ENCODE measurements at regions not wholly inside any gene's neighbourhood (a gene's known extent, or its start where the extent isn't known, plus 50 kb on each side); places are given as distances from the start of the nearest gene placed in this dataset.

- DNase-seq (ENCODE audit: low spot score) = no peak
Measured at GRCh38 chr22:22395245-22395644, 113.3 kb downstream of the ZNF280B start.

GRCh38 chr22:22396741-22397291 is 111.7 kb downstream of the ZNF280B start:
- no peak for DNase-seq (ENCODE audit: low spot score)

- DNase-seq (ENCODE audit: low spot score) = no peak
Measured at GRCh38 chr22:22397292-22397870, 111.2 kb downstream of the ZNF280B start.

DNA sequence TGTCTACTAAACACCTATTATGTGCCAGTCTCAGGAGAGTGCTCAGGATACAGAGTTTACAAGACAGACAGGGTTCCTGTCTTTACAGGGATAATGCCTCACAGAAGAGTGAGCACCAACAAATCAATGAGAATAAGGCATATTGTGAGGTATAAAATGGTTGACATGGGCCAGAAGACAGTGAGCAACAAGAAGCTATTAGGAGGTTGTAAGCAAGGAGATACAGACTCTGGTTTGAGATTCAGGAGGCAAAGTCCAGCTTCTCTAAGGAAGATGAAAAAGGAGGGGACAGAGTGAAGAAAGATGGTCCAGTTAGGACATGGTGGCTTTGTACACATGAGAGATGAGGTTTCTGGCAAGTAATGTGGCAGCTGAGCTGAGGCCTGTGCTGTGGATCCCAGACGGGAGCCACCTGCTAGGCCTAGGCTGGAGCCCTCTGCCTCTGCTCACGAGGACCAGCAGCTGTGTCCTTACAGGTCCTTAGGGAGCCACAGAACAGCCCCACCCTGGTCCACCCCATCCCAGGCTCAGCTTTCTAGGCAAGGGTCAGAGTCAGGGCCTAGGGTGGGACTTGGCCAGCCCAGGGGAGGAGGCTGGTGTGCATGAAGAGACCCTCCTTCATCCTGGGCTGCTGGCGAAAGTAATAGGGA is 110.5 kb downstream of the ZNF280B start:
- no peak for DNase-seq (ENCODE audit: low spot score)

- no peak for DNase-seq (ENCODE audit: low spot score)
Measured at GRCh38 chr22:22398530-22399327, 109.8 kb downstream of the ZNF280B start.

DNA sequence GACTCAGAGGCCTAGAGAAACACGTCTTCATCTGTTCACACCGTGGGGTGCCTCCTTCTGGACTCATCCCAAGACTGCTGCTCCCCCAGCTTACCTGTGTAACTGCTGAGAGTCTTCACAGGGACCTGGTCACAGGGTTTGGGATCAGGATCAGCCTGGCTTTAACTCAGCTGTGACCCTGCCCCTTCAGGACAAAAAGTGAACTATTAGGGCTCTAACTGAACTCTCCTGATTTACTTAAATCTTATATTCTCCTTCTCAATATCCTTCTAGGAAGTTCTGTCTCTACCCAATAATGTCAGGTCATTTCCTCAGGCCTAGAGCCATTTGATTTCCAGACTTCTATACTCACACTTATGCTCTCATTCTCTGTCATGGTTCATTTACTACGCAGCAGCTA is 108.4 kb downstream of the ZNF280B start:
- DNase-seq (ENCODE audit: low spot score) = no peak

DNA sequence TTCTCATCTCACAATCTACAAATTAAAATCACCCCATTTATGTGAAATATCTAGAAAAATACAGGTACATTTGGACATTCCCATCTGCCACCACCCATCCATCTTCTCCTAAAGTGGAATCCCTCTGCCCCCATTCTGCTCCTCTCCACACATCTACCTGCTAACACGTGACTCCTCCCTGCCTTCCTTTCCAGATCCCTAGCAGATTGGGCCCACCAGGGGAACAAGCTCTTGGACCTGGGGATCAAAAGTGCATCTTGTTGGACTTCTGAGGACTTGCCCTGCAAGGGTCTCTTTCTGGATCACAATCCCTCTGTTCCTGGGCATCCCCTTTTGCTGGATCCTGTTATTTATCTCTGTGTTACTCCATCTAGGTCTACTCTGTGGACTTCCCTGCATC is 107.6 kb downstream of the ZNF280B start:
- DNase-seq (ENCODE audit: low spot score) = no peak

- DNase-seq (ENCODE audit: low spot score) = no peak
Measured at GRCh38 chr22:22401381-22401780, 107.2 kb downstream of the ZNF280B start.

DNA sequence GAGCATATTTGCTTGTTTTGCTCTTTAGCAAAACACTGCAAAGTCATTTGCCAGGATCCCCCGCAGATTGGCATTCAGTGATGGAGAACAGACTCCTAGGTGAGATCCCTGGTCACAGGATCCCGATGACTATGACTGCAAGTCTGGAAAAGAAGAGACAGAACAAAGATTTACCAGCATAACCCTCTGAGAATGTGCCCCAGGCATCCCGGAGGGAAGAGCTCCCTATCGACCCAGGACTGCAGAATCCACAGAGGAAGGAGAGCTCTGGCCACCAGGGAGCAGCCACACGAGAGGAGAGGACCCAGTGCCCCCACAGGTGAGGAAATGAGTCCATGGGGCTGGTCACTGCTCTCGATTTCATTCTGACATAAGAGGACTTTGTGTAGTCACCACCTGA is 105.2 kb downstream of the ZNF280B start:
- no peak for DNase-seq (ENCODE audit: low spot score)

GRCh38 chr22:22403771-22404170 is 104.8 kb downstream of the ZNF280B start:
- DNase-seq (ENCODE audit: low spot score) = no peak

DNA sequence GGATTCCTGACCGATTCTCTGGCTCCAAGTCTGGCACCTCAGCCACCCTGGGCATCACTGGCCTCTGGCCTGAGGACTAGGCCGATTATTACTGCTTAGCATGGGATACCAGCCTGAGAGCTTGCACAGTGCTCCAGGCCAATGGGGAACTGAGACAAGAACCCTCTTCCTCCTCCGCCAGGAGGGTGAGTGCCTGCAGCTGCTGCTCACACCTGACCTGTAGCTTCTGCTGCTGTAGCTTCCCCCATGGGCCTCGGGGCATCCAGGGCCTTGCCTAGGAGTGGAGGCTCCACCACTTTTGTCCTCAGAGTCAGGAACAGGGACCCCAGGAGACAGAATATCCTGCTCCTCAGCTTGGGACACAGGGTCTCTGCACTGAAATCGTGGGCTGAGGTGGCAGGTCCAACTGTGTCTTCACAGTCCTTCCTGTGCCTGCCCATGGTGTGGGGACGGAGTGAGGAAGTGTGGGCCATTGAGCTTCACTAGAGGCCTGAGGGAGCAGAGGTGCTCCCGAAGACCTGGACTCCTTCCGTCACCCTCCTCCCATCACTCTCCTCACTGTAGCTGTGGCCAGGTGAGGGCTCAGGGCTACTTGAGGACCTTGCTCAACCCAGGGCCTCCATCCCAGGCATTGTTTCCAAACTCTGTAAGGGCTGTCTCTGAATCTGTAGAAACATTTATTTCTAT is 103.8 kb downstream of the ZNF280B start:
- DNase-seq (ENCODE audit: low spot score) = no peak

- DNase-seq (ENCODE audit: low spot score) = no peak
Measured at GRCh38 chr22:22406445-22407027, 102.0 kb downstream of the ZNF280B start.

DNA sequence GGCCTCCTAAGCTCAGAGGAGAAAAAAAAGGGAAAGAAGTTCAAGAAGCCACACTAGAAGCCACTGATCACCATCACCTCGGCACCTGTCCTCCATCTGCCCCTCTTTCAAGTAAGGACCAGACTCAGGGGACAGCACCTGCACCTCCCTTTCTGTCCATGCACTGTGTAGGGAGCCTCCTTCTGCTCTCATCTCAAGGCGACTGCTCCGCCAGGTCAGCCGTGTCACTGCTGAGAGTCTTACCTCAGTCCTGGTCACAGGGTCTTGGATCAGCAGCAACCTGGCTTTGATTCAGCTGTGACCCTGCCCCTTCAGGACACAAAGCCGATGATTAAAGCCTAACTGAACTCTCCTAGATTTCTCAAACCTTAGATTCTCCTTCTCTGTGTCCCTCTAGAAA is 101.5 kb downstream of the ZNF280B start:
- DNase-seq (ENCODE audit: low spot score) = no peak

GRCh38 chr22:22408269-22408668 is 100.3 kb downstream of the ZNF280B start:
- no peak for DNase-seq (ENCODE audit: low spot score)

GRCh38 chr22:22408731-22409696 is 99.5 kb downstream of the ZNF280B start:
- no peak for DNase-seq (ENCODE audit: low spot score)

GRCh38 chr22:22410121-22410520 is 98.4 kb downstream of the ZNF280B start:
- no peak for DNase-seq (ENCODE audit: low spot score)

DNA sequence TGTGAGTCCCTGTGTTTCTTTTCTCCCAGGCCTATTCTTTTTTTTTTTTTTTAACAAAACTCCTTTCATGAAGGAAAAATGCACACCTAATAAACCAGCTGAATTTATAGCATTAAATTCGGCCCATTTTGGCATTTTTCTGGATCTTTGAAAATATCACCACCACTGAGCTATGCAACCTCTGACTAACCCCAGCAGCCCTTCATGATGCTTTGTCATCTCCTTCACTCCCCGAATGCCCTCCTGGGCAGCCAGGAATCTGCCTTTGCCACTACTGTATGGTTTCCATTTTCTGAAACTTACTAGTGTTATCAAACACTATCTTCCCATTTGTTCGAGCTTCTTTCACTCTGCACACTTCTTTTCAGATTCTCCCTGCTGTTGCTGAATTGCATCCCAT is 97.9 kb downstream of the ZNF280B start:
- no peak for DNase-seq (ENCODE audit: low spot score)

GRCh38 chr22:22414266-22414665 is 94.3 kb downstream of the ZNF280B start:
- DNase-seq (ENCODE audit: low spot score) = no peak

- DNase-seq (ENCODE audit: low spot score) = no peak
Measured at GRCh38 chr22:22417495-22418162, 90.9 kb downstream of the ZNF280B start.

DNA sequence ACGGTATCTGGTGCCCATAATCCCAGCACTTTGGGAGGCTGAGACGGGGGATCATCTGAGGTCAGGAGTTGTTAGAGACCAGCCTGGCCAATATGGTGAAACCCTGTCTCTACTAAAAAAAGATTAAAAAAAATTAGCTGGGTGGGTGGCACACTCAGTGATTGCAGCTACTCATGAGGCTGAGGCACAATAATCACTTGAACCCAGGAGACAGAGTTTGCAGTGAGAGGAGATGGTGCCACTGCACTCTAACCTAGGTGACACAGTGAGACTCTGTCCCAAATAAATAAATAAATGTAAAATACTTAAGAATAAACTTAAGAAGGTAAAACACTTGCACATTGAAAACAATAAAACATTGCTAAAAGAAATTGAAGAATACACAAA is 90.4 kb downstream of the ZNF280B start:
- no peak for DNase-seq (ENCODE audit: low spot score)
